Suppressor macrophage treated with lipopolysaccharide for 1 hour (primary cell): ENCODE measurements at regions not wholly inside any gene's neighbourhood (a gene's known extent, or its start where the extent isn't known, plus 50 kb on each side); places are given as distances from the start of the nearest gene placed in this dataset.

ENCODE experiments used
- DNase-seq, 3 donors: peaks; one replicate each; pipeline ENCODE4 v3.0.0-alpha.2; 2020 to 2022

DNA sequence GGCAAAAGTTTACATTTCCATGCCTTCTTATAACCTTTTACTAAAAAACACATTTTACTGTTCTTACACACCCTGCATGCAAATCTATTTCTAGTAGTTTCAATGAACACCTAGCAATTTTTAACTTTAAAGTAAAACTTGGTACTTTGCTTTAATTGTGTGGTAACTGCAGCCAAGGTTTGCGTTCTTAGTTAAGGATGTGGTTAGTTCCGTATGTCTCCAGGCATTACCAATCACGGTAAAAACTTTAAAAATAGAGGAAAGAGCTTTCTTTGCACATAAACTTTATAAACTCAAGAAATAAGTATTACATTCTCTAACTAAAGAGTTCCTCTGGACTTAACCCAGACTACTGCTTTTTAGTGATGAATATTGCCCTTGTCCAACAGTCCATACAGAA lies 795.2 kb downstream of the SLC16A7 start:
- no peak for DNase-seq

DNA sequence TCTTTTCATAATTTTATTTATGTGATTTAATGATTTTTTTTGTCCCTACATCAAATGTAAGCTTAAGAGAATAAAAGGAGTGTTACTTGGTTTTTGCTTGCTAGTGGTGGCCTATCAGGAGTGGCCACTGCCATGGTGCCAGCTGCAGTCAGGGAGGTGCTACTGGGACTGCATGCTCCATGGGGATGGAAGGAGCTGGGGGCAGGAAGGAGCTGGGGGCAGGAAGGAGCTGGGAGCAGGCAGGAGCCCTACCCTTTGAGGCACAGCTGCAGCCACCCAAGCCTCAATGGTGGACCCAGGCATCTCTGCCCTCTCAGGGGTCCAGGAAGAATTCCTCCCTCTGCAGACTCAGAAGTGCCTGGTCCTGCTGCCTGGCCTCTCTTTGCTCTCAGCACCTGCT lies 796.0 kb downstream of the SLC16A7 start:
- DNase-seq: no peak

DNA sequence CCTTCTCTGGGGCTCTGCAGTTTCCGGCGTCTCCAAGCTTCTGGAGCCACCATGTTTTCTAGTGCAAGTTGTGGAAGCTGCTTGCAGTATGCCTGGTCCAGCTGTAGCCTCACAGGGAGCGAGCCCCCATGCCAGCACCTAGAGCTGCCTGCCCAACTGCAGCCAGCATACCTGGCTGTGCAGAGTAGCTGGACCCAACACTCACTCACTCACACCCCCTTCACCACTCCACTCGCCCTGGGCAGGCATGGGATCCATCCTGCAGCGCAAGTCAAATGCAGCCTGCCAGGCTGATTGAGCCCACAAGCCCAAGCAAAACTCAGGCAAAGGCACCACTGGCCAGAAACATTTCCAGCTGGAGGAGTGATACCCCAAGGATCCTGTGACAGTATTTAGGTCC lies 797.3 kb downstream of the SLC16A7 start:
- DNase-seq: no peak

DNA sequence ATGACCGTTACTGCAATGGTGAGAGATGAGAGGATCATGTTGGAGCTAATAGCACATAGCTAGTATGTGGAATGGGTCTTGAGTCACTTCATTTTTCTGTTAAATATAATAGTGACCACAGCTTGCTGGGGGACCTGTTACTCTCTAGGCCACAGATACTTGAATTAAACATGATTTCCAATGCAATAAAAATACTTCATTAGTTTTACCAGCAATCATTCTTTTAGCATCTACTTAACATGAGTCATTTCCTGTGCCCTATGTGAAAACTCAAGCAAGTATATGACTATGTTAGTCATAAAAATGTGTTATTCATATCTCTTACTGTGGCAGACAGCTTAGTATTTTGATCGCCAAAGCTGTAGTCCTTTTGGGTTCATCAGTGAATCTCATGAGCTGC lies 798.8 kb downstream of the SLC16A7 start:
- no peak for DNase-seq

DNA sequence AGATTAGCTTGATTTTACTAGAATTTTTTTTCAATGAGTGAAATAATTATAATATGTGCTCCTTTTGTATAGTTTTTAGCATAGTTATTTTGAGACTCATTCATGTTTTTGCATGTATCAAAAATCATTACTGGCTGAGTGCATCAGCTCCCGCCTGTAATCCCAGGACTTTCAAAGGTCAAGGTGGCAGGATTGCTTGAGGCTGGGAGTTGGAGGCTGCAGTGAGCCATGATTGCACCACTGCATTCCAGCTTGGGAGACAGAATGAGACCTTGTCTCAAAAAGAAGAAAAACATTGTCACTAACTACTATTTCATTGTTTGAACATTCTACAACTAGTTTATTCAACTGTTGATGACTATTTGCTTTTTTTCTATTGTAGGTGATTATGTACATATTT lies 802.7 kb downstream of the SLC16A7 start:
- DNase-seq: no peak

DNA sequence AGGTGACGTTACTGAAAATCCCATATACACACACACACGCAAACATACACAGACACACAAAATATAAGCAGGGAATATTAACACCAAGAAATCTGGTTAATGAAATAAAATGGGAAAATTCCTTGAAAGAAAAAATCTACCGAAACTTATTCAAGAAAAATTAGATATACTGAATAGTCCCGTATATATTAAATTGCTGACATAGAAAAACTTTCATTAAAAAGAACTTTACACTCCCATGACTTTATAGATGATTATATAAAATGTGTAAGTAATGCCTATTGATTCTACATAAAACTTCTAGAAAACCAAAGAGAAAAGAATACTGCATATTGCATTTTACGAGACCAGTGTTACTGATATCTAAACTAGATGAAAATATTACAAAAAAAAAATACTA lies 803.2 kb downstream of the SLC16A7 start:
- no peak for DNase-seq

DNA sequence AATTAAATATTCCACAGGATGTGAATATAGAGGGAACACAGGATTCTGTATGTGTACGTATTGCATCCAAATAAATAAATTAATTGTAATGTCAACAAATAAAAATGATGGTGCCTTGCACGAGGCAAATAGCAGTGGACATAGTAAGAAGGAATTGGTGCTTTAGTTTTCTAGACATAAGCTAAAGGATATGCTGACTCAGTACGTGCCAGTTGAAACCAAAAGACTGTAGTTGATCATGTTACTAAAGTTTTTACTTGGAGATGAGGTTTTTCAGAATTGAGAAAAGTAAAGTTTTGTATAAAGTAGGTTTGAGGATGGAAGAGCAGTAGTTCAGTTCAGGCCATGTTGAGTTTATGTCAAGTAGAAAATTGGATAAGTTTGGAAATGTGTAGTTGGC lies 807.2 kb downstream of the SLC16A7 start:
- DNase-seq: no peak

DNA sequence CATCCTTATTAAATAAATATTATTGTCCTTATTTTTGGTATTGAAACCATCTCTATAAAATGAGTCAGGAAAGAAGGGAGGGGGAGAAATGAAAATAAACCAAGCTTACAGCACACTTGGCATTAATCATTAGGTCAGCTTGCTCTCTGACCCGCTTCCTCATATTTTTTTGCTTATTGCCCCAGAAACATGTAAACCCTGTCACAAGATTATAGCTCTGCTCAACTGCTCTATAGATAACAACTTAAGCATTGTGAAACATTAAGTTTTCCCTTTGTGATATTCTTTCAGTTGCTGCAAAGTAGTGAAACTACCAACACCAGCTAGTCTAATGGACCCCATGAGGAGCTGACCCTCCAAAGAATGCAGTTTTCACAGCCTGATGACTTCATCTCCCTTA lies 819.5 kb downstream of the SLC16A7 start:
- peak in 1 of 3 donors; percentile 20 for DNase-seq

DNA sequence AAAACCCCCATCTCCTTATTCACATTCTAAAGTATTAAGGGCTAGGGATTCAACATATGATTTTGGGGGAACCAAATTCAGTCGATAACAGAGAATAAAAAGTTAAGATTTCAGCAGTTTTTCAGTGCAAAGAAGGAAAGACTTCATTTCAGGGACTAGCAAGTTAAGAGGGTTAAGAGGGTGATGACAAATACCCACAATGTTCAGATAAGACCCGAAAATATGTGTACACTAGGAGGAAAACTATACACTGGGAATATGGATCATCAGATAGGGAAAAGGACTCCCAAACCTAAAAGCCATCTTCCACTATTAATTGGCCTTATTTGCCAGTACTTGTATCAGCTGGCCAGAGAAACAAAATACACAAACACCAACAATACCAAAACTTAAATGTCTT lies 824.2 kb downstream of the SLC16A7 start:
- DNase-seq: no peak

DNA sequence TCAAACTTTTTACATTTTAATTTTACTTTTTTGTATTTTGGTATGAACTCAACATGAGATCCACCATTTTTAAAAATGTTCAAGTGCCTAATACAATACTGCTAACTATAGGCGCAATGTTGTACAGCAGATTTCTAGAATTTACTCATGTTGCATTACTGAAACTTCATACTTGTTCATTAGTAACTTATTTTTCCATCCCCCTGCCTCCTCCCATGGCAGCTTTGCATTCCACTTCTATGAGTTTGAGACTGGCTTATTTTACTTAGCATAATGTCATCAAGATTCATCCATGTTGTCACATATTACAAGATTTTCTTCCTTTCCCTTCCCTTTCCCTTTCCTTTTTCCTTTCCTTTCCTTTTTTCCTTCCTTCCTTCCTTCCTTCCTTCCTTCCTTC lies 825.9 kb downstream of the SLC16A7 start:
- DNase-seq: no peak

DNA sequence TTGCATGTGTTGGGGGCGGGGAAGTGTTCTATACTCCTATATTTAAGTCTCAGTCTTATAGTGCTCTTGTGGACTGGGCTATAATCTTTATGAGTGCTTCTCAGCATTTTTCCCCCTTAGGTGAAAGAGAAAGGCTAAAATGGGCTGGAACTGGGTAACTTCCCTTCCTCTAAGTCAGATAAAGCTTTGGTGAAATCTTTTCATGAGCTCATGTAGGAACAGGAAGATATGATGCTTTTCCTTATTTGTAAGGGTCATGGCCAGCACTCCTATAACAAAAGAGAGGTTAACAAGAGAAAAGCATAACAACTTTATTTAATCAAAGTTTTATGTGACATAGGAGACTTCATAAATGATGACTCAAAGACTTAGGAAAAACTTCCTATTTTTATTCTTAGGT lies 841.5 kb downstream of the SLC16A7 start:
- no peak for DNase-seq

DNA sequence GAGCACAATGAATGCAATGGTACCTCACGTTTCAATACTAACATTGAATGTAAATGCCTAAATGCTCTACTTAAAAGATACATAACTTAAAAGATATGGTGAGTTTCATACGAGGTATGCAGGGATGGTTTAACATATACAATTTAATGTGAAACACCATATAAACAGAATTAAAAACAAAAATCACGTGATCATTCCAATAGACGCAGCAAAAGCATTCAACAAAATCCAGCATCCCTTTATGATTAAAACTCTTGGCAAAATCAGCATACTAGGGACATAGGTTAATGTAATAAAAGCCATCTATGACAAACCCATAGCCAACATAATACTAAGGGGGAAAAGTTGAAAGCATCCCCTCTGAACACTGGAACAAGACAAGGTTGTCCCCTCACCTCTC lies 845.7 kb downstream of the SLC16A7 start:
- DNase-seq: no peak

DNA sequence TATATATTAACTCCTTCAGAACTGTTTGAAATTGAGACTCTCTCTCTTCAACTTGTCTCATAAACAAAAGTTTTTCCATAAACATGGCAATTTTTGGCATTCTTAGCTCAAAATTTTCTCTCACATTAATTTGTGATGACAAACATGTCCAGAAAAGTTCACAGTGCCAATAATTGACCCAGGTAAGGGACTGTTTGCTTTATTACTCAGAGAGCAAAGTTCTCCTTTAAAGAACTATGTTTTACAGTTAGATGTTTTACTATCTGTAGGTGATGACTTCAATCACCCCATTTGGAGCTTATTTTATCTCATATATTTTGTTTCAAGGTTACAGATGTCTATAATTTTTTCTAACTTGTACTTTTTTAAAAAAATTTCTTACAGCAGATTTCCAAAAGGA lies 855.6 kb downstream of the SLC16A7 start:
- DNase-seq: no peak

DNA sequence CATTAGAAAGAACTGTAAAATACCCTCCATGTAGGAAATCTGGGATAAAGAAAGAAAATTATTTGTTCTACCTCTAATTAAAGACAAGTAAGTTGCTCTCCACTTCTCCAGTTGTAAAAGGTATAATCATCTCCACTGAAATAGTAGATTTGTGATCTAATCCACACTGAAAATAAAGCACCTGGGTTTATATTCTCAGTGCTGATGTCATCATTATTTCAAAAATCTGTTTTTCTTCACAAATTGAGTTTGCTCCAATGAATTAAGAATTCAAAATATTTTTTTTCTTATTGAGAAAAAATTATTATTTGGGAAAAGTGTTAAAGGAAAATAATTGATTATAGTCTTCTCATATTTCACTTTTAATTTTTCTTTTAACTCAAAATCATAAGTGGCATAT lies 869.2 kb downstream of the SLC16A7 start:
- no peak for DNase-seq

DNA sequence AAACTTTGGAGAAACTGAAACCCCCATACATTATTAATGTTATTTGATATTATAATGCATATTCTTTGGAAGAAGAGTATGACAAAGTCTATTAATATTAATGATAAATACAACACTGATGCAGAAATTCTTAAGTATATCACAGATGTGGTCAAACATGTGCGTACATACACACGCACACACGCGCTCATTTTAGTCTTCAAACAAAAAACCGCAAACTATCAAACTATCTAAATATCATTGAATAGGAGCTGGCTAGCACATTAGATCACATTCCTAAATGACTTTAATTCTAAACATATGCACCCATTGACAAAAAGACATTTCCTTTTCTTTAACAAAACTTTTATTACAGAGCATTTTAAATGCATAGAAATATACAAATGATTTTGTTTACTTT lies 872.7 kb downstream of the SLC16A7 start:
- no peak for DNase-seq

DNA sequence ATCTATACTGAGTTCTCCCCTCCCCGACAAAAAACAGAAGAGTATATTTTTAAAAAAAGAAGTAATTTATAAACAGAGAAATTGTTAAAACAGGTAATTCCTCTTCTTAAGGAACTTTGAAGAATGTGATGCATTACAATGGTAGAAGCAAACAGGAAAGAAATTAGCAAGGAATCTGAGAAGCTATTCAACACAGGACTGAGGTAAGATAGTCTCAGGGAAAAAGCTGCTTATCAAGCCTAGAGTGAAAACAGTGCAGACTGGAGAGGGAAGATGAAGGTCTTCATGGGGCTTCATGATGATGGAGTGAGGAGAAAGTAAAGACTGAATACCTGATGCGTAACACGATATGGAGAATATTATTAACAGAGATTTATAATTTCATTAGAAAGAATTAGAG lies 880.0 kb downstream of the SLC16A7 start:
- no peak for DNase-seq

DNA sequence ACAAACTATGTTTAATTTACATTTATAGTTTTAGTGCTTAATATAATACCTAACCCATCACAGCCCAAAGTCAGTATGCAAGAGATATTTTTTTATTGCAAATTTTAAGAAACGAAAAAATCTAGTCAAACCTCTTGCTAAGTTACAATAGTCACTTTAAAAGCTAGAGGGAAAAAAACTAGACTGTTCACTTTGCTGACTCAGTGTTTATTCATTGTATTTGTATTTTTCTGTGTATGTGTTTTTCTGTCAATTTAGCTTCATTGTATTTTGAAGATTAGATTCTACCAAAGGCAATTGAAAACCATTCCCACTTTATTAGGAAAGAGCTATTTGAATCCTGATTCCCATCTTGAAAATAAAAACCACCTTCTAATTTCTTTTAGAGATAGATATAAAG lies 891.5 kb downstream of the SLC16A7 start:
- no peak for DNase-seq

DNA sequence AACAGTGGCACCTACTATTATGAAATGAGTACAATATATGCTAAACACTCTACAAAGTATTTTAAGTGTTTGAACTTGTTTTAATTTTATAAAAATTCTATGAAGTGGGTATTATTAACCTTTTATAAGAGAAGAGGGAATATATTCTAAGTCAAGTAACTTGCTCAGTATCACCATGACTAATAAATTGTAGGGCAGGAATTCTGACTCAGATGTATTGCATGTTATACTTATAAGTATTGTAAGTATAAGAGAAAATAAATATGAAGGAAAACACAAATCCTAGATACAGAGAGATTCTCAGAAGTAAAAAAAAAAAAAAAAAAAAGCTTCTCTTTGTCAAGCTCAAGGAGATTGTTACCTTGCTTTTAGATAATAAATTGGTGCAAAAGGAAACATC lies 893.2 kb downstream of the SLC16A7 start:
- no peak for DNase-seq

DNA sequence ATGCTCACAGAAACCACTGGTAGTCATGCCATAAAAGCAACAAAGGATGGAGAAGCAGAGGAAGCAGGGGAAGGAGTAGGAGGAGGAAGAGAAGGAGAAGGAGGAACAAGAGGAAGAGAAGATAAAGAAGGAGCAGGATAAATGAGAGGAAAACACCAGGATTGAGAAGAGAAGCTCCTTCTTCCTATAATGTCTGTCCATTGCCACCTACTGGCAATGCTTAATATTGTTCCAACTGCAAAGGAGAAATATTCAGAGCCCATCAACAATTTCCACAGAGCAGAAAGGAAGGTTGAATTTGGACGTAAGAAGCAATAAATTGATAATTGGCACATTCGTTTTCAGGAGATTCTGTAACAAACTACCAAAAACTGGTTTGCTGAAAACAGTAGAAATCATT lies 898.4 kb downstream of the SLC16A7 start:
- DNase-seq: peak in 2 of 3 donors; percentile 4 to 7

DNA sequence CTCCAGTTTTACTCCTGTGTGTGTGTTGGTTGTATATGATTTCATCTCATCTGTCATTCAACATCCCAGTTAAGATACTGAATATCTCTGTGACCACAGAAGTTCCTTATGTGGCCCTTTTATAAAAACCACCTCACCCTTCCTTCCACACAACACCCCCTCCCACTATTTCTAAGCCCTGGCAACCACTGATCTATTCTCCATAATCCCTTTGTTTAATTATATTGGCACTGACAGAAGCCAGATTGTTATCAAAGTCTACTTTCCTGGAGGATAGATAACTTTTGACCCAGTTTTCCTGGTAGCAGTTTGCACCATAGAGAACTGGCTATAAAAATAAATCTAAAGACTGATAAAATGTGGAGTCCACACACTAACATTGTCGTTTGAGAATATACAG lies 902.8 kb downstream of the SLC16A7 start:
- DNase-seq: no peak

DNA sequence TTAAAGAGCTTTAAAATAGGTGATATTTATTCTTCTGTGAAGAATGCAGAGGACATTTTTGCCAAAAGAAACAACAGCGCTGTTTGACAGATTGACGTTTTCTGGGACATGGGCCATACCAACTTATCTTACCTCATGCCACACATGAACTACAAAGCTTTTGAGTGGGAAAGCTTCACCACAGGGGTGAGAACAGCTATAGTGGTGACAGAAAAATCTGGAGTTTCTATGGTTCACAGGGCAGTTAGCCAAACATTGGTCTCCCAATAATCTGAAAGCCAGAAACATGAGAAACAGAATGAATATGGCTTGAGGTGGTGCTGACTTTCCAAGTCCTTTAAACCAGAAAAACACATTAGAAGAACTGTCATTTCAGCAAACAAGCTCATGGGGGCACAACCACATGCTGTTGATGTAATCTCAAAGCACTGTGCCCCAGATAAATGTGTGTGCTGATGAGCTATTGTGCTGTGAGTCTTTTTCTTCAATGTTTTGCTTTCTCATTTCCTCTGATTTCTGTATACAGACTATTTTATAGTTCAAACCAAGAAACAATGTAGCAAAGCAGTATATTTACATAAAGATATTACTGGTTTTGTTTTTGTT lies 905.4 kb downstream of the SLC16A7 start:
- no peak for DNase-seq

DNA sequence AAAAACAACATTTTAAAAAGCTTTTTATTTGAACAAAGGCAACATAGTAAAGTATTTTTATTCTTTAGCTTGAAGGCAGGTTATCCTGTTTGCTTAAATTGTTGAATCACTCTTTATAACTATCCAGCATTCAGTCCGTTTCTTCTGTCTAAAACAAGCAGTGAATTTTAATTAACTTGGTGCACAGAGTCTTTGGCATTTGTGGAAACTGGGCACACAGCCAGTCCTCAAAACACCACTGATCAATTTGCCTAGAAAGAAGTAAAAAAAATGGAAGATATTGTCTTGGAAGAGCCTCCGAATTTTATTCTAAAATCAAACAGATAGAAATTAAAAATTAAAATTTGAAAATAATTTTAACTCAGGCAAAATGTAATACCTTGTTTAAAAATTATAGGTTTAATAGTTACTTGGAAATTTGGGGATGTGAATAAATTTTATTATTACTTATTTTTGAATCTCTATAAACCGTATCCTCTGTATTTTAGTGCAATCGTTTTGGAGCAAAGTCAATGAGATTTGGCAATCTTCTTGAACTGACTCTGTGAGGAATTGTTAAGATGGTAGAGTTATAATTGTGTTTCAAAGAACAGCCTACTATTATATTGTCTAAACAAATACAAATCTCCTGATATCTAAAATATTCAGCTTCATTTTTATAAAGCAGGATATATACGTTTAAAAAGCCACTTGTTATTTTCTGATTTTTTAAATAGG lies 927.0 kb downstream of the SLC16A7 start:
- DNase-seq: no peak

DNA sequence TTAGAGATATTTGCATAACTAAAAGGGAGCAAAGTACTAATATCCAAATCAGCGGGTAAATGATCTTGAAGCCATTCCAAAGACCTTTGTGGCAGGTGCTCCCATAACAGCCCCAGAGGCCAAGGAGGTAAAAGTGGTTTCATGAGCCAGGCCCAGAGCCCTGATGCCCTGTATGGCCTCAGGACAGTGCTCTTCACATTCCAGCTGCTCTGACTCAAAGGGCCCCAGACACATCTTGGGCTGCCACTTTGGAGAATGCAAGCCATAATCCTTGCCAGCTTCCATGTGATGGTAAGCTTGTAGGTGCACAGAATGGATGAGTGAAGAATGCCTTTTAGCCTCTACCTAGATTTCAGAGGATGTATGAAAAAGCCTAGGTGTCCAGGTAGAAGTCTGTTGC lies 933.4 kb downstream of the SLC16A7 start:
- no peak for DNase-seq

DNA sequence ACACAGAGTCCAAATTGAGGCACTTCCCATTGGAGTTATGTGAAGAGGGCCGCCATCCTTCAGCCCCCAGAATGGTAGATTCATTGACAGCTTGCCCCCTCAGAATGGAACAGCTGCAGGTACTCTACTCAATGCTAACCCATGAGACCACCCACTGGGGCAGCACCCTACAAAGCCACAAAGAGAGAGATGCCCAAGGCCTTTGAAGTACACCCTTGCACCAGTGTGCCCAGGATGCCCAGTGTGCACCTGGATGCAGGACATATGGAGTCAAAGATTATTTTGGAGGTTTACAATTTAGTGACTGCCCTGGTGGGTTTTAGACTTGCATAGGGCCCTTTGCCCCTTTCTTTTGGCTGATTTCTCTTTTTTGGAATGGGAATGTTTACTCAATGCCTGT lies 933.9 kb downstream of the SLC16A7 start:
- DNase-seq: no peak

DNA sequence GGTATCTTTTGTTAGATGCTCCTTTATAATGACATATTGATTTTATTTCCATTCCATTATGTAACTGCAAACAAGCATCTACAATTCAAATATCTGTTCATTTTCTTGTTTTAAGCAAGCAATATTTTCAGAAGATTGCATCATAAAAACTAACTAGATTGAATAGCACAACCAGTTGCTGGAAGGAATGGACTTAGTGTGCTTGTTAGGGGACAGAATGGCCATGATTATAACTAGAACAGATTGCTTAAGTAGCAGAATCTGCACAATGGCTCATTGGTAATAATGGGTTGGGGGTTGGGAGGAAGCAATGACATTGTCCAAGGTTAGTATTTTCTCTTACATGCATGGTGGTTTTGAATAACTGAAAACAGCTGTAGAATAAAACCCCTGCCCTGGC lies 939.5 kb downstream of the SLC16A7 start:
- DNase-seq: no peak
